Liver (tissue), 8 donors: ENCODE measurements at regions not wholly inside any gene's neighbourhood (a gene's known extent, or its start where the extent isn't known, plus 50 kb on each side); places are given as distances from the start of the nearest gene placed in this dataset.

Experiments
- DNase-seq: peaks from one replicate; pipeline ENCODE4 v3.0.0-alpha.2; 2017; ENCODE audit warnings: low spot score
- H3K27ac ChIP-seq, 2 donors: one replicate each; pipeline ENCODE4 v1.7.0; 2013; ENCODE audit warnings: inconsistent platforms in 2 of 2, low read length in 2 of 2, control low read depth in 1 of 2, low read depth in 1 of 2, mild to moderate bottlenecking in 1 of 2
- H3K27me3 ChIP-seq, 4 donors: one replicate each; pipeline versions ENCODE4 v1.6.1 to v1.7.0; 2013; ENCODE audit warnings: low read length in 3 of 4, inconsistent platforms in 1 of 4, mild to moderate bottlenecking in 1 of 4, moderate library complexity in 1 of 4; ENCODE audit not compliant: control insufficient read depth in 4 of 4, insufficient read depth in 4 of 4
- H3K36me3 ChIP-seq, 4 donors: one replicate each; pipeline versions ENCODE4 v1.6.1 to v1.7.0; 2013; ENCODE audit warnings: low read length in 3 of 4, mild to moderate bottlenecking in 3 of 4, low read depth in 1 of 4, moderate library complexity in 1 of 4; ENCODE audit not compliant: control insufficient read depth in 4 of 4, insufficient read depth in 3 of 4
- H3K4me1 ChIP-seq, 4 donors: one replicate each; pipeline versions ENCODE4 v1.6.1 to v1.7.0; 2013; ENCODE audit warnings: low read length in 3 of 4, mild to moderate bottlenecking in 3 of 4, moderate library complexity in 1 of 4; ENCODE audit not compliant: control insufficient read depth in 4 of 4, insufficient read depth in 4 of 4
- H3K4me3 ChIP-seq, 3 donors: one replicate each; pipeline versions ENCODE4 v1.6.1 to v1.7.0; 2013; ENCODE audit warnings: low read length in 3 of 3, control low read depth in 1 of 3, low read depth in 1 of 3, mild to moderate bottlenecking in 1 of 3
- H3K9ac ChIP-seq, 2 donors: one replicate each; pipeline ENCODE4 v1.7.0; 2013; ENCODE audit warnings: low read length in 2 of 2, mild to moderate bottlenecking in 2 of 2, moderate library complexity in 2 of 2, control low read depth in 1 of 2, low read depth in 1 of 2
- H3K9me3 ChIP-seq, 4 donors: one replicate each; pipeline versions ENCODE4 v1.6.1 to v1.7.0; 2013; ENCODE audit warnings: low read length in 3 of 4; ENCODE audit not compliant: control insufficient read depth in 4 of 4
- EGR1 ChIP-seq, 2 donors: IDR thresholded peaks; 2 replicates each; pipeline ENCODE4 v1.6.1; 2016 to 2018; ENCODE audit warnings: antibody characterized with exemption in 2 of 2, low read depth in 2 of 2
- FOXA1 ChIP-seq: IDR thresholded peaks from 2 replicates; pipeline ENCODE4 v1.6.1; 2016; ENCODE audit warnings: antibody characterized with exemption
- FOXA2 ChIP-seq: IDR thresholded peaks from 2 replicates; pipeline ENCODE4 v1.6.1; 2016; ENCODE audit warnings: antibody characterized with exemption
- GABPA ChIP-seq, 2 donors: IDR thresholded peaks in 1 of 2; conservative IDR thresholded peaks in 1 of 2; 2 replicates each; pipeline ENCODE4 v1.6.1; 2016; ENCODE audit warnings: antibody characterized with exemption in 2 of 2, mild to moderate bottlenecking in 1 of 2, moderate library complexity in 1 of 2
- HNF4A ChIP-seq, 2 donors: conservative IDR thresholded peaks; 2 replicates each; pipeline ENCODE4 v1.6.1; 2016; ENCODE audit warnings: antibody characterized with exemption in 2 of 2, mild to moderate bottlenecking in 2 of 2
- HNF4G ChIP-seq: IDR thresholded peaks from 2 replicates; pipeline ENCODE4 v1.6.1; 2016; ENCODE audit warnings: antibody characterized with exemption
- JUND ChIP-seq, 2 donors: IDR thresholded peaks; 2 replicates each; pipeline ENCODE4 v1.6.1; 2016; ENCODE audit warnings: antibody characterized with exemption in 2 of 2
- RAD21 ChIP-seq, 2 donors: IDR thresholded peaks; 2 replicates each; pipeline ENCODE4 v1.6.1; 2016; ENCODE audit warnings: antibody characterized with exemption in 2 of 2, mild to moderate bottlenecking in 2 of 2
- RXRA ChIP-seq, 2 donors: IDR thresholded peaks; 2 replicates each; pipeline ENCODE4 v1.6.1; 2017 to 2018; ENCODE audit warnings: antibody characterized with exemption in 2 of 2, mild to moderate bottlenecking in 1 of 2
- SP1 ChIP-seq: IDR thresholded peaks from 2 replicates; pipeline ENCODE4 v1.6.1; 2018; ENCODE audit warnings: antibody characterized with exemption, mild to moderate bottlenecking
- YY1 ChIP-seq: IDR thresholded peaks from 2 replicates; pipeline ENCODE4 v1.6.1; 2016; ENCODE audit warnings: antibody characterized with exemption, mild to moderate bottlenecking
- WGBS: extraction: QIAGEN DNeasy Blood & Tissue Kit; methylation state at CpG from one replicate; pipeline ENCODE4 v1.1.7; 2013; 5-methylcytosine and 5-hydroxymethylcytosine counted together
- TF ChIP-seq, protein P1 (sequence below): IDR thresholded peaks from 2 replicates; pipeline ENCODE4 v1.6.1; 2016; ENCODE audit warnings: antibody characterized with exemption, mild to moderate bottlenecking
- TF ChIP-seq, protein P2 (sequence below): IDR thresholded peaks from 2 replicates; pipeline ENCODE4 v1.6.1; 2016; ENCODE audit warnings: antibody characterized with exemption
- TF ChIP-seq, protein P3 (sequence below): IDR thresholded peaks from 2 replicates; pipeline ENCODE4 v1.6.1; 2016; ENCODE audit warnings: antibody characterized with exemption
- TF ChIP-seq, protein P4 (sequence below): fragments of 150-350 bp; IDR thresholded peaks from 2 replicates; pipeline ENCODE4 v1.5.1; 2017; ENCODE audit warnings: improper control_type of control experiment, low read depth, low read length; ENCODE audit not compliant: missing input control
- TF ChIP-seq, protein P5 (sequence below): IDR thresholded peaks from 2 replicates; pipeline ENCODE4 v1.6.1; 2016; ENCODE audit warnings: antibody characterized with exemption
- donor health status: healthy.
- donor health status: healthy.
- donor health status: healthy.
- donor health status: healthy.
- donor health status: healthy.

DNA sequence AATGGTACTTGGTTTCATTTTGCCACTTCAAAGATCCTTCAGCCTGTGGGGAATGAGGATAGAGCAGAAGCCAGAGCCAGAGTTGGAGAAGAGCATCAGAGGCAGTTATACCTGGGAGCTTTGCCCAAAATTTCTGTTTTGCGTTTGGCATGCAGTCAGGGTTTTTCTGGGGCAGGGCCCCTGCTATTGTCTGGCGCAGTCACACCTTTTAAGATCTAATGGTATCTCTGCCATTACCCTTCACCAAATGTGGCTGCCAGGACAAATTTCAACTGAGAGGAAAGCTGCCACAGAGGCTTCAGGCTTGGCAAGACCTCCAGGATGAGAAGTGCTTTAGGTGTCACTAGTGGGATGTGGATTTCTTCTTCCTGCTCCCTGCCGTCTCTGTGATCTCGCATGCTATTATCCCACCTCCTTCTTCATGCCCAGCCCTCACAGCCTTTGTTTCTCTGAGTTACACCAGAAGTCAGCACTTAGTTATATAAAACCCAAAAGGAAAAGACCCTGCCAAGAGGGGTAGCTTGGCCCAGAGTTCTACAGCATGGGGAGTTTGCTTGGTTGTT is 357.0 kb downstream of the TLE4 start:
- Histone ChIP-seq H3K9ac (no peak overlapping the region), H3K4me3 (no peak overlapping the region), H3K4me1 (no peaks in the 10 kb centered on the region), H3K27ac (no peak overlapping the region), H3K9me3 (no peaks in the 10 kb centered on the region), H3K36me3 (no peaks in the 10 kb centered on the region), H3K27me3 (peaks cover 0 to 3% (median 0%) of the 10 kb centered on the region in 4 donors)
- no peak for DNase-seq
- WGBS: 81% methylated on average over 4 of the region's 4 CpGs
- no peak for TF ChIP-seq FOXA1
- no peak for TF ChIP-seq FOXA2
- TF ChIP-seq, protein P1, sequence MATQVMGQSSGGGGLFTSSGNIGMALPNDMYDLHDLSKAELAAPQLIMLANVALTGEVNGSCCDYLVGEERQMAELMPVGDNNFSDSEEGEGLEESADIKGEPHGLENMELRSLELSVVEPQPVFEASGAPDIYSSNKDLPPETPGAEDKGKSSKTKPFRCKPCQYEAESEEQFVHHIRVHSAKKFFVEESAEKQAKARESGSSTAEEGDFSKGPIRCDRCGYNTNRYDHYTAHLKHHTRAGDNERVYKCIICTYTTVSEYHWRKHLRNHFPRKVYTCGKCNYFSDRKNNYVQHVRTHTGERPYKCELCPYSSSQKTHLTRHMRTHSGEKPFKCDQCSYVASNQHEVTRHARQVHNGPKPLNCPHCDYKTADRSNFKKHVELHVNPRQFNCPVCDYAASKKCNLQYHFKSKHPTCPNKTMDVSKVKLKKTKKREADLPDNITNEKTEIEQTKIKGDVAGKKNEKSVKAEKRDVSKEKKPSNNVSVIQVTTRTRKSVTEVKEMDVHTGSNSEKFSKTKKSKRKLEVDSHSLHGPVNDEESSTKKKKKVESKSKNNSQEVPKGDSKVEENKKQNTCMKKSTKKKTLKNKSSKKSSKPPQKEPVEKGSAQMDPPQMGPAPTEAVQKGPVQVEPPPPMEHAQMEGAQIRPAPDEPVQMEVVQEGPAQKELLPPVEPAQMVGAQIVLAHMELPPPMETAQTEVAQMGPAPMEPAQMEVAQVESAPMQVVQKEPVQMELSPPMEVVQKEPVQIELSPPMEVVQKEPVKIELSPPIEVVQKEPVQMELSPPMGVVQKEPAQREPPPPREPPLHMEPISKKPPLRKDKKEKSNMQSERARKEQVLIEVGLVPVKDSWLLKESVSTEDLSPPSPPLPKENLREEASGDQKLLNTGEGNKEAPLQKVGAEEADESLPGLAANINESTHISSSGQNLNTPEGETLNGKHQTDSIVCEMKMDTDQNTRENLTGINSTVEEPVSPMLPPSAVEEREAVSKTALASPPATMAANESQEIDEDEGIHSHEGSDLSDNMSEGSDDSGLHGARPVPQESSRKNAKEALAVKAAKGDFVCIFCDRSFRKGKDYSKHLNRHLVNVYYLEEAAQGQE: no peak
- TF ChIP-seq RAD21 (IDR thresholded peaks at IDR 0.05): no peak
- TF ChIP-seq, protein P2, sequence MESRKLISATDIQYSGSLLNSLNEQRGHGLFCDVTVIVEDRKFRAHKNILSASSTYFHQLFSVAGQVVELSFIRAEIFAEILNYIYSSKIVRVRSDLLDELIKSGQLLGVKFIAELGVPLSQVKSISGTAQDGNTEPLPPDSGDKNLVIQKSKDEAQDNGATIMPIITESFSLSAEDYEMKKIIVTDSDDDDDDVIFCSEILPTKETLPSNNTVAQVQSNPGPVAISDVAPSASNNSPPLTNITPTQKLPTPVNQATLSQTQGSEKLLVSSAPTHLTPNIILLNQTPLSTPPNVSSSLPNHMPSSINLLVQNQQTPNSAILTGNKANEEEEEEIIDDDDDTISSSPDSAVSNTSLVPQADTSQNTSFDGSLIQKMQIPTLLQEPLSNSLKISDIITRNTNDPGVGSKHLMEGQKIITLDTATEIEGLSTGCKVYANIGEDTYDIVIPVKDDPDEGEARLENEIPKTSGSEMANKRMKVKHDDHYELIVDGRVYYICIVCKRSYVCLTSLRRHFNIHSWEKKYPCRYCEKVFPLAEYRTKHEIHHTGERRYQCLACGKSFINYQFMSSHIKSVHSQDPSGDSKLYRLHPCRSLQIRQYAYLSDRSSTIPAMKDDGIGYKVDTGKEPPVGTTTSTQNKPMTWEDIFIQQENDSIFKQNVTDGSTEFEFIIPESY: no peak
- TF ChIP-seq YY1: no peak
- no peak for TF ChIP-seq EGR1 (IDR thresholded peaks at IDR 0.05; ENCODE audit: low read depth in 2 of 2)
- TF ChIP-seq JUND (IDR thresholded peaks at IDR 0.05): no peak
- TF ChIP-seq, protein P3, sequence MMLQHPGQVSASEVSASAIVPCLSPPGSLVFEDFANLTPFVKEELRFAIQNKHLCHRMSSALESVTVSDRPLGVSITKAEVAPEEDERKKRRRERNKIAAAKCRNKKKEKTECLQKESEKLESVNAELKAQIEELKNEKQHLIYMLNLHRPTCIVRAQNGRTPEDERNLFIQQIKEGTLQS: no peak
- no peak for TF ChIP-seq GABPA (IDR thresholded peaks at IDR 0.05 in 1 of 2, conservative IDR thresholded peaks at IDR 0.05 in 1 of 2)
- no peak for TF ChIP-seq HNF4A (conservative IDR thresholded peaks at IDR 0.05)
- TF ChIP-seq HNF4G: no peak

DNA sequence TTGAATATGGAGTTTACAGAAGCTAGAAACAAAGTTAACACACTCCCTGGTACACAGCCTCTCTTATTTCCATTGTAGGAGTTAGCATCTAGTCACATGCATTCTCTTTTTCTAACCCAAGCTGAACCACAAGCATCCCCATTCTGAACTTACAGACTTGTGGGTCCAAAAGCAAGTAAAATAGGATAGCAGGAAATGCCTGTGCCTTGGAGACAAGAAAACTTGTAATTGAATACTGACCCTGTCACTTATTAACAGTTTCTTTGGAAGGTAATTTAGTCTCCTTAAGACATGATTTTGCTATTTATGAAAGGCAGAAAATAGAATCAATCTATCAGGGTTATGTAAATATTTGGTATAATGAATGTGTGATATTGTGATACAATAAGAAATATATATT is 353.6 kb downstream of the TLE4 start:
- Histone ChIP-seq H3K9ac (no peak overlapping the region), H3K4me1 (no peaks in the 10 kb centered on the region), H3K27me3 (peaks cover 0 to 3% (median 0%) of the 10 kb centered on the region in 4 donors), H3K9me3 (no peaks in the 10 kb centered on the region), H3K4me3 (no peak overlapping the region), H3K27ac (no peak overlapping the region), H3K36me3 (no peaks in the 10 kb centered on the region)
- DNase-seq: no peak
- TF ChIP-seq, protein P4, sequence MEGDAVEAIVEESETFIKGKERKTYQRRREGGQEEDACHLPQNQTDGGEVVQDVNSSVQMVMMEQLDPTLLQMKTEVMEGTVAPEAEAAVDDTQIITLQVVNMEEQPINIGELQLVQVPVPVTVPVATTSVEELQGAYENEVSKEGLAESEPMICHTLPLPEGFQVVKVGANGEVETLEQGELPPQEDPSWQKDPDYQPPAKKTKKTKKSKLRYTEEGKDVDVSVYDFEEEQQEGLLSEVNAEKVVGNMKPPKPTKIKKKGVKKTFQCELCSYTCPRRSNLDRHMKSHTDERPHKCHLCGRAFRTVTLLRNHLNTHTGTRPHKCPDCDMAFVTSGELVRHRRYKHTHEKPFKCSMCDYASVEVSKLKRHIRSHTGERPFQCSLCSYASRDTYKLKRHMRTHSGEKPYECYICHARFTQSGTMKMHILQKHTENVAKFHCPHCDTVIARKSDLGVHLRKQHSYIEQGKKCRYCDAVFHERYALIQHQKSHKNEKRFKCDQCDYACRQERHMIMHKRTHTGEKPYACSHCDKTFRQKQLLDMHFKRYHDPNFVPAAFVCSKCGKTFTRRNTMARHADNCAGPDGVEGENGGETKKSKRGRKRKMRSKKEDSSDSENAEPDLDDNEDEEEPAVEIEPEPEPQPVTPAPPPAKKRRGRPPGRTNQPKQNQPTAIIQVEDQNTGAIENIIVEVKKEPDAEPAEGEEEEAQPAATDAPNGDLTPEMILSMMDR: no peak
- TF ChIP-seq FOXA1 (no peak), RXRA (IDR thresholded peaks at IDR 0.05) (no peak), EGR1 (IDR thresholded peaks at IDR 0.05; ENCODE audit: low read depth in 2 of 2) (no peak), RAD21 (IDR thresholded peaks at IDR 0.05) (no peak), SP1 (no peak), GABPA (IDR thresholded peaks at IDR 0.05 in 1 of 2, conservative IDR thresholded peaks at IDR 0.05 in 1 of 2) (no peak), HNF4A (conservative IDR thresholded peaks at IDR 0.05) (no peak), YY1 (no peak)
- TF ChIP-seq, protein P5, sequence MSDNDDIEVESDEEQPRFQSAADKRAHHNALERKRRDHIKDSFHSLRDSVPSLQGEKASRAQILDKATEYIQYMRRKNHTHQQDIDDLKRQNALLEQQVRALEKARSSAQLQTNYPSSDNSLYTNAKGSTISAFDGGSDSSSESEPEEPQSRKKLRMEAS: no peak
- TF ChIP-seq, protein P3: no peak
- TF ChIP-seq, protein P1: no peak
